PC-9 (cell line): ENCODE measurements at regions not wholly inside any gene's neighbourhood (a gene's known extent, or its start where the extent isn't known, plus 50 kb on each side); places are given as distances from the start of the nearest gene placed in this dataset.

Source experiments
- EZH2 ChIP-seq: fragments of 200-600 bp; sonication (generic); IDR thresholded peaks from 2 replicates; pipeline ENCODE4 v1.8.0; 2017; ENCODE audit warnings: antibody characterized with exemption, low read depth
- TF ChIP-seq, protein P1 (sequence below): fragments of 200-600 bp; sonication (generic); conservative IDR thresholded peaks from 2 replicates; pipeline ENCODE4 v1.6.1; 2017; ENCODE audit warnings: mixed run types, antibody characterized with exemption, mild to moderate bottlenecking, moderate library complexity

DNA sequence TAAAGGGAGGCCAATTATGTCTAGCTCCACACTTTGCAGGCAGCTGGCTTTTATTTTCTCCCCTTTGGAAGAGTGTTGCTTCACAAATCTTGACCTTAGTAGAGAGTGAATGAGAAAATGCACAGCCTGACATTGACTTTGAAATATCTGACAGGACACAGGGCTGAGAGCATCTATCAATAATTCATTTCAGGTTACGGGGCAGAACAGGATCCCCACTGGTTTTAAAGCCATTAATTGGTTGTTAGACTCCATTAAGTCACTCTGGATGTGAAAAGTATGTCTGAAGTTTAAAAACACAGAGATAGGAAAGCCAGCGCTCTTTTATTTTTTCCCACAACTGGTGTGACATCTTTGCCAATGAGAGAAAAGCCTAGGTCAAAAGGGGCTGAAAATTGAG lies 251.9 kb upstream of the TMC3 start:
- TF ChIP-seq, protein P1, sequence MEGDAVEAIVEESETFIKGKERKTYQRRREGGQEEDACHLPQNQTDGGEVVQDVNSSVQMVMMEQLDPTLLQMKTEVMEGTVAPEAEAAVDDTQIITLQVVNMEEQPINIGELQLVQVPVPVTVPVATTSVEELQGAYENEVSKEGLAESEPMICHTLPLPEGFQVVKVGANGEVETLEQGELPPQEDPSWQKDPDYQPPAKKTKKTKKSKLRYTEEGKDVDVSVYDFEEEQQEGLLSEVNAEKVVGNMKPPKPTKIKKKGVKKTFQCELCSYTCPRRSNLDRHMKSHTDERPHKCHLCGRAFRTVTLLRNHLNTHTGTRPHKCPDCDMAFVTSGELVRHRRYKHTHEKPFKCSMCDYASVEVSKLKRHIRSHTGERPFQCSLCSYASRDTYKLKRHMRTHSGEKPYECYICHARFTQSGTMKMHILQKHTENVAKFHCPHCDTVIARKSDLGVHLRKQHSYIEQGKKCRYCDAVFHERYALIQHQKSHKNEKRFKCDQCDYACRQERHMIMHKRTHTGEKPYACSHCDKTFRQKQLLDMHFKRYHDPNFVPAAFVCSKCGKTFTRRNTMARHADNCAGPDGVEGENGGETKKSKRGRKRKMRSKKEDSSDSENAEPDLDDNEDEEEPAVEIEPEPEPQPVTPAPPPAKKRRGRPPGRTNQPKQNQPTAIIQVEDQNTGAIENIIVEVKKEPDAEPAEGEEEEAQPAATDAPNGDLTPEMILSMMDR: no peak
- TF ChIP-seq EZH2: no peak
